Mucosa of stomach (tissue), 1 donor: ENCODE measurements at regions not wholly inside any gene's neighbourhood (a gene's known extent, or its start where the extent isn't known, plus 50 kb on each side); places are given as distances from the start of the nearest gene placed in this dataset.

Experiments used
- H3K27me3 ChIP-seq: one replicate; pipeline ENCODE4 v1.7.0; 2013; ENCODE audit warnings: mild to moderate bottlenecking, low read length; ENCODE audit not compliant: control insufficient read depth, insufficient read depth
- H3K36me3 ChIP-seq: one replicate; pipeline ENCODE4 v1.7.0; 2013; ENCODE audit warnings: low read length; ENCODE audit not compliant: control insufficient read depth, insufficient read depth
- H3K4me1 ChIP-seq: one replicate; pipeline ENCODE4 v1.7.0; 2013; ENCODE audit warnings: mild to moderate bottlenecking, low read length; ENCODE audit not compliant: control insufficient read depth, insufficient read depth
- H3K4me3 ChIP-seq: one replicate; pipeline ENCODE4 v1.7.0; 2013; ENCODE audit warnings: low read length
- H3K9ac ChIP-seq: one replicate; pipeline ENCODE4 v1.7.0; 2013; ENCODE audit warnings: mild to moderate bottlenecking, low read length, moderate library complexity
- H3K9me3 ChIP-seq: one replicate; pipeline ENCODE4 v1.7.0; 2013; ENCODE audit warnings: mild to moderate bottlenecking, low read length, moderate library complexity; ENCODE audit not compliant: control insufficient read depth
- donor health status: Pancreatic carcinoma.

DNA sequence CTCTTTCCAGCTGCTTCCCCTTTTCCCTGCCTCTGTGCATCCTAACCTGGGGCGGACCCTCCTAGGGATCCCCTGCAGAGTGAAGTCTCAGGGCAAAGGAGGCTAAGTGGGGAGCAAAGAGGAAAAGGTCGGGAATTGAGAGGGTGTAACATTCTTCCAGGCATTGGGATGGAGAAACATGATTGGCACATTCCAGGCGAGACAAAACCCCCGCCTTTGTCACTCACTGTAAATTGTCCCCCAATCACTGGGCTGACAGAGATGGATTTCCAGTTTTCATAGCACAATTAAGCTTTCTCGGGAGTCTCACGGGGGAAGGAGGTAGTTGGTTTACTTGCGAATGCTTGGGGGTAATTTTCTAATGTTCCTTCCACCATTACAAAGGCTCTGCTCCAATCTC is 74.9 kb downstream of the MIAT start:
- Histone ChIP-seq H3K36me3 (no peaks in the 10 kb centered on the region), H3K4me3 (no peak overlapping the region), H3K9ac (no peak overlapping the region), H3K4me1 (no peaks in the 10 kb centered on the region), H3K27me3 (no peaks in the 10 kb centered on the region), H3K9me3 (no peaks in the 10 kb centered on the region)

DNA sequence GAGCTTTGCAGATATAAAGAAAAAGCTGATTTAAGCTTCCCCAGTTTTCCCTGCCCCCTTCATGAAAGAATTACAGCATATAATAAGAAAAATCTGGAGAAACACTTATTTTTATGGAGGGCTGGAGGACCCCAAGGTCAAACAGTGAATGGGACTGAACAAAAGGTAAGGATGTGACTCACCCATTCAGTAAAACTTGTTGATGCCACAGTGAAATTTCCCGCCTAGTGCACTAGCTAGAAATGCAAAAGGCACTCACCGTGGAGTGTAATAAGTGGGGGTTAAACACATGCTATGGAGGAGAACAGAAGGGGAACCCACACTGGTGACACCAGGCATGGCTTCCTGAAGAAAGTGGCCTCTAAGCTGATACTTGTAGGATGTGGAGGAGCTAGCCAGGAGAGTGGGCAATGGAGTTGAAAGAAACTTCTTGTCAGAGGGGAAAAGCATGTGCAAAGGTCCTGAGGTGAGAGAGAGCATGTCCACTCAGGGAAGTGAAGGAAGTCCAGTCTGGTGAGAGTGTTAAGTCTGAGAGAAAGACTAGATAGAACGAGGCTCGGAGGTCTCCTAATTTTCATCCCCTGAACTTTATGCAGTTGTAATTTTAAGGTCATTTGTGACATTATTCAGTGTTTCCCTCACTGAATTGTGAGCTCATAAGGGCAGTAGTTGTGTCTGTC is 77.1 kb downstream of the MIAT start:
- no peak overlapping the region for H3K9ac ChIP-seq
- no peaks in the 10 kb centered on the region for H3K9me3 ChIP-seq
- no peaks in the 10 kb centered on the region for H3K4me1 ChIP-seq
- no peaks in the 10 kb centered on the region for H3K27me3 ChIP-seq
- no peaks in the 10 kb centered on the region for H3K36me3 ChIP-seq
- H3K4me3 ChIP-seq = no peak overlapping the region

DNA sequence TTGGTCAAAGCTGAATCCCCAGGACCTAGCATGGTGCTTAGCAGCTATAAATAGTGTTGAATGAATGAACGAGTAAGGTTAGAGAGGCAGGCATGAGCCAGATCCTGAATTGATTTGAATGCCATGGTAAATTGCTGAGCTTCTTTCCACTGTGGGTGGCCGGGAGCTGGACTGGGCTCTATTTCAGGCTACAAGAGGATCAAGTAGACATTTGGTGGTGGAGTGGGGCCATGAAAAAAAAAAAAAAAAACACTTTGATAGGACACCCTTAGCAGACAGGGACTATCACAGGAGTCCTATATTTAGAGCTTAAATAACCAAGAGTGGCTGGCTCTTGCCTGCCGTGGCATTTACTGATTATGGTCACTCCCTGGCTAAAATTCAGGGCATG is 77.6 kb downstream of the MIAT start:
- no peaks in the 10 kb centered on the region for H3K4me1 ChIP-seq
- no peaks in the 10 kb centered on the region for H3K36me3 ChIP-seq
- H3K27me3 ChIP-seq = no peaks in the 10 kb centered on the region
- no peak overlapping the region for H3K9ac ChIP-seq
- no peaks in the 10 kb centered on the region for H3K9me3 ChIP-seq
- H3K4me3 ChIP-seq = no peak overlapping the region

DNA sequence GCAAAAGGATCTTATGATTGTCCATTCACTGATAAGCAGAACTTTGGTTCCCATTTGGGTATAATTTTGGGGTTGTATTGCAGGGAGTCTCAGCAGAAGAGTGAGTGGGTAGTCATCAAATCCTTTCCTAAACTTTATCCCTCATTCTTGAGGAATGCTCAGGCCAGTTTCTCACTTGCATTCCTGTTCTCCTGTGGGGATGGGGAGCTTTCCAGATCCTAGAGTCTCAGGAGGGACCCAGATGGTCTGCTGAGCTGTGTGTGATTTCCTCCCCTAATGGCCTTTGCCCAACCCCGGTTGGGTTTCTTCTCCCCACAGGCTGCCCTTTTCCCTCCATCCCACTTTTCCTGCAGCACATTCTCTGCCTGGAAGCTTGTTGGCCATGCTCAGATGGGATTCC is 79.9 kb downstream of the MIAT start:
- no peak overlapping the region for H3K4me3 ChIP-seq
- no peaks in the 10 kb centered on the region for H3K9me3 ChIP-seq
- no peaks in the 10 kb centered on the region for H3K4me1 ChIP-seq
- no peaks in the 10 kb centered on the region for H3K36me3 ChIP-seq
- no peak overlapping the region for H3K9ac ChIP-seq
- H3K27me3 ChIP-seq = no peaks in the 10 kb centered on the region

DNA sequence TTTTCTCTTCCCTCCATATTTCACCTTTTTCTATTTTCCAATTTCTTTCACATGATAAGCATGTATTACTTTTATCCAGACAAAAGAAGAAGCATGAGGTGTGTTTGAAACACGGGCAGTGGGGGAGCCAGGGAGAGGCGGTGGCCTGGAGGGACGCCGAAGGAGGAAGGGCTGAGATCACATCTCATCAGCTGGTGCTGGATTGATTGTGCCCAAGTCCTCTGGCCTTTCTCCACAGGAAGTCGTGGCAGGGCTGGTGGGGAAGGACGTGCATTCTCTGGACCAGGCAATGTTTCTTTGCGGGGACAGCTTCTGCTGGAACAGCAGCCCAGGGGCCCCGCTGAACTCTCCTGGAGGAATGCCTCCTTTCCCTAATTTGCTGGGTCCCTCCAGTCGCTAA is 82.9 kb downstream of the MIAT start:
- Histone ChIP-seq H3K9ac (no peak overlapping the region), H3K36me3 (no peaks in the 10 kb centered on the region), H3K27me3 (no peaks in the 10 kb centered on the region), H3K4me3 (no peak overlapping the region), H3K9me3 (no peaks in the 10 kb centered on the region), H3K4me1 (peaks cover 19% of the 10 kb centered on the region)

DNA sequence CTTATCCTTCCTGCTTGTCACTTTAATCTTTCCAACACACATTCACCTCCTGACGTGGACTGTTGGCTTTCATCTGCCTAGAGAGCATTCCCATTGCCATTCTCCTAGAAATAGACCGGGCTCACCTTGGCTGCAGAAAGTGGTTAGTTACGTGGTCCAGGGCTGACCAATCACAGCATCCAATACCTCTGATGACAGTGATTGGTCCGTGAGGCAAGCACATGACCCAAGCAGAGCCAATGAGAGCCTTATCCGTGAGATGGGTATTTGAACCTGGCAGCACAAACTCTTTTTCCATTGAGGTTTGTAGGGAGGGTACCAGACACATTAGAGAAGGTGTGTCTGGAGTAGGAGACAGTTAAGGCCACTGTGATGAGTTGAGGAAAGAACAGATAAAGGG is 85.8 kb downstream of the MIAT start:
- no peak overlapping the region for H3K9ac ChIP-seq
- no peak overlapping the region for H3K4me3 ChIP-seq
- no peaks in the 10 kb centered on the region for H3K27me3 ChIP-seq

DNA sequence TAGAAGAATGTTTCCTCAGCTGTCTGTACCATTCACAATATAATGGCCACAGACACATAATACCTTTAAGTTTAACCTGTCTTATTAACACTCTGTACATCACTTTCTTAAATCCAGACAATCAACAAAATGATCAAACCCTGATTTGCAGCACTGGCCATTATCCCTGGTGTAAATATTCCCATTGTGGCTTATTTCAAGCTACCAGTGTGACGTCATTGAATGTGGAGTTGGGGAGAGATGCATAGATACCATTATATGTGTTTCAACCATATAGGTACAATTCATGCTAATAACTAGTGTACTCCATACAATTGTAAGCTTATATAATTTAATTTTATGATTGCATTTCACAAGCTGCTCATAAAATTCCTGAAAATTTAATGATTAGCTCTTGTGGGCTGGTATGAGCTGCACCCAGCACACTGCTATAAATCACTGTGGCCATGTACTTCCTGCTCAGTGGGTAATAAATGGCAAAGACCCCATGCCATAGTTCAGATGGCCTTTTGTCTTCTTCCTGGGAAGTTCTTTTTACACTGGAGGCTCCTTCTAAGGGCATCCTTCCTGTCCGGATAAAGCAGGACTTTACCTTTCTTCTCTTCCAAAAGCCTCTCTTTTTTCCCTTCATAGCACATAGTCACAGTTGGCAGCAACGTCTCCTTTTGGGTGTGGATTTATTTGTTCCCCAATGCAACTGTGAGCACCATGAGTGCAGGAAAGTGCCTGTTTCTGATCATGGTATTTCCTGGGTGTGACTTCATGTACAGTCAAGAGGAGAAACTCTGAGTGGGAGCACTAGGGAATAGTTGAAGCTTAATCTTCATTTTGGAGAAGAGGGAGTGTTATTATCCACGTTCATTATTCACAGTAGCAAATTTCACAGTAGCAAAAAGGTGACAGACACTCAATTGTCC is 87.8 kb downstream of the MIAT start:
- no peaks in the 10 kb centered on the region for H3K27me3 ChIP-seq
- no peak overlapping the region for H3K9ac ChIP-seq
- H3K9me3 ChIP-seq = no peaks in the 10 kb centered on the region
- peaks cover 24% of the 10 kb centered on the region for H3K4me1 ChIP-seq
- no peak overlapping the region for H3K4me3 ChIP-seq
- H3K36me3 ChIP-seq = no peaks in the 10 kb centered on the region

More for the DNA sequence above, 85.8 kb downstream of the MIAT start:
- peaks cover 24% of the 10 kb centered on the region for H3K4me1 ChIP-seq
- H3K36me3 ChIP-seq = no peaks in the 10 kb centered on the region
- no peaks in the 10 kb centered on the region for H3K9me3 ChIP-seq

DNA sequence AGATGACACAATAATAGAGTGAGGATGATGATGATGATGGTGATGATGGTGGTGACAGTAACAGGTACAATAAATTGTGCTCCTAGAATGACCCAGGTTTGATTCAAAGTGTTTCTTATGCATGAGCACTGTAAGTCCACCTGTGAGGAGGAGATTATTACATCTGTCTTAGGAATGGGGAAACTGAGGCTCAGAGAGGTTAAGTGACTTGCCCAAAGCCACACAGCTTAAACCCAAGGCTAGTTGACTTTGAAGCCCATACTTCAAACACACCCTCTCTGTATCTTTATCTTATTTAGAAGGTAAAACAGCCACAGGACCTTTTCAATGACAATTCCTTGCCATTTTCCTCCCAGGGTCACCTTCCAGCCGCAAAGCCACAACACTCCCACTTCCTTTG is 88.9 kb downstream of the MIAT start:
- Histone ChIP-seq H3K9me3 (no peaks in the 10 kb centered on the region), H3K36me3 (no peaks in the 10 kb centered on the region), H3K4me1 (peaks cover 24% of the 10 kb centered on the region), H3K9ac (no peak overlapping the region), H3K27me3 (no peaks in the 10 kb centered on the region), H3K4me3 (no peak overlapping the region)

DNA sequence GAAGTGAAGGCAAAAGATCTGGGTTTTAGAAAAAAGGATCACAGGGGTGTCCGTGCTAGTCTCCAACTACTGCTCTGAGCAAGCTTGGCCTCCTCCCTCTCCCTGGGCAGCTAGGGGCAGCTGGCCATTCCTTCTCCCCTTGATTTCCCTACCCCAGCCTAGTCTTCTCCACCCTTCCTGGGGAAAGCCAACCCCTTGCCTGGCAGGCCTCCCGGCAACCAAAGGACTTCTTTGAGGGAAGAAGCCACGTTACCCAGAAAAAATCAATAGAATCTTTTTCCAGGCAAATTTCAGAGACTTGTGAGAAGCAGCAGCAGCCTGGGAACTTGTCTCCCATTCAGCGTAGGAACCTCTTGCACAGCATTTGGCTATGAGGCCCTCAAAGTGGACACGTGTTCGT is 91.5 kb downstream of the MIAT start:
- Histone ChIP-seq H3K36me3 (no peaks in the 10 kb centered on the region), H3K4me3 (no peak overlapping the region), H3K4me1 (peaks cover 15% of the 10 kb centered on the region), H3K9ac (no peak overlapping the region), H3K27me3 (no peaks in the 10 kb centered on the region), H3K9me3 (no peaks in the 10 kb centered on the region)

DNA sequence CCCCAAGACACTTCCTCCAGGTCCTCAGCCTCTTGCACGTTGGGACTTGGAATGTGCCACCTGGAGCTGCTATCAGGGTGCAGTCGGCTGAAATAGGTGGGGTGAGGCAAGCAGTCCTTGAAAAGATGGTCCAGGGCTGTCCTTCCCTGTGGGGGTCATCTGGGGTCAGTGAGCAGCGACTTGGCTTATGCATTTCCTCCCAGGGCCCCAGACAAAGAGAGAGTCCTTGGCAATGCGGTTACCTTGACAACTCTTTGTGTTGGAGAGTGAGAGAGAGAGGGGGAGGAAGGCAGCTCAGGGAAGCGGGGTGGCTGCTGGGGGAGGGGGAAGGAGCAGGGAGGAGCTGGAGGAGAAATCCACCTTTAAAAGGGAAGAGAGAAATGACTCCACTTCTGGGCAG is 93.8 kb downstream of the MIAT start:
- Histone ChIP-seq H3K27me3 (no peaks in the 10 kb centered on the region), H3K4me1 (no peaks in the 10 kb centered on the region), H3K9ac (no peak overlapping the region), H3K9me3 (no peaks in the 10 kb centered on the region), H3K4me3 (no peak overlapping the region), H3K36me3 (no peaks in the 10 kb centered on the region)

DNA sequence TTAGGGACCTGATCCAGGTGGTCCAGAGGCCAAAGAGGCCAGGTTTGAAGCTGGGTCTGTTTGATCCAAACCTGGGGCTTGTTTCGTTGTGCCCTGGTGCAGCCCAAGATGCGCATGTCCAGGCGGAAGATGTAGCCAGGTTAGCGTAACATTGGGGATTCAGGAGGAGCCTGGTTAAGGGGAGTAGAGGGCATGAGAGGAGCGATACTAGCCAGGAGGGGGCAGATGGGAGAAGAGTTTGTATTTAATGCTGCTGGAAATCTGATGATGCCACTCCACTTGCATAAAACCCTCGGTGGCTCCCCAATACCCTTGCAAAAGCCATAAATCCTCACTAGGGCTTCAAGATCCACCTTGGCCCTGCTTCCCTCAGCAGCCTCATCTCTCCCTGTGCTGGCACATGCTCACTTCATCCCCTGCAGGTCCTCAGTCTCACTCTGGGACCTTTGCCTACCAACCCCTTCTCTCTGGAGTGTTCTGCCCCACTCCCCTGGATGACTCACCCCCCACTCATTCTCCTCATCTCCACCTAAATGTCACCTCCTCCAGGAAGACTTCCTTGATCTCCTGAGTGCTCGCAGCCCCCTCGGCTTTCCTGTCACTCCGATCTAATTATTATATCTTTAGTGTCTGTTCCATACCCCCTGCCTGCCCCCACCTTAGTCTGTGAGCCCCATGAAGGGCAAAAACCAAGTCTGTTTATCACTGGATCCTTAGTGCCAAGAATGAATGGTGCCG is 95.9 kb downstream of the MIAT start:
- no peaks in the 10 kb centered on the region for H3K27me3 ChIP-seq
- no peak overlapping the region for H3K4me3 ChIP-seq
- H3K9ac ChIP-seq = no peak overlapping the region
- no peaks in the 10 kb centered on the region for H3K36me3 ChIP-seq
- H3K9me3 ChIP-seq = no peaks in the 10 kb centered on the region
- H3K4me1 ChIP-seq = no peaks in the 10 kb centered on the region

DNA sequence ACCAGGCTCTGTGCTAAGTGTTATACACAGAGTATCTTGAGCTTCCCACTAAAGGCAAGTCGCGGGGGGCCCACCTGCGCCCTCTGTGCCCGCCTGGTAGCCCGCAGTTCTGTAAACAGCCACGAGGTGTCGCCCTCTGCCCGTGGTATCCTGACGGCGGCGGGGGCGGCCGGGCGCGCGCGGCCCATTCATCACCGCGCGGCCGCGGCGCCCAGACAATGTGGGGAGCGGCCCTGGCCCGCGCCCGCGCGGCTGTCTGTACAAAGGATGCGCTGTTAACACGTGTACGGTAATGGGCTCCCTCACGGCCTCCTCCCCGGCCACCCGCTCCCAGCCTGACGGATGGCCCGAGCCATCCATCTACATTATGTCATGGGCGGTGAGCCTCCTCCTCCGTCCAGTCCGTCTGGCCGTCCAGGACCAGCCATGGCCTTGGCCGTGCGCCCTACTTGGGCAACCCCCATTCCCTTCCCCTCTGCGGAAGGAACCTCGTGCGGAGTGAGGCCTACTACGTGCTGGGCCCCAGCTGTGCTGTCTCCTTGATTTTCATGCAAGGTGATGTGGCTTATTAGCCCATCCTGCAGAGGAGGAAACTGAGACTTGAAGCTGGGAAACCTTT is 99.4 kb downstream of the MIAT start:
- Histone ChIP-seq H3K36me3 (no peaks in the 10 kb centered on the region), H3K9me3 (no peaks in the 10 kb centered on the region), H3K4me3 (no peak overlapping the region), H3K4me1 (no peaks in the 10 kb centered on the region), H3K9ac (no peak overlapping the region), H3K27me3 (no peaks in the 10 kb centered on the region)
